Bronchial epithelial cell (primary cell): ENCODE measurements at regions not wholly inside any gene's neighbourhood (a gene's known extent, or its start where the extent isn't known, plus 50 kb on each side); places are given as distances from the start of the nearest gene placed in this dataset.

Experiments
- DNase-seq: peaks from one replicate; pipeline ENCODE4 v3.0.0-alpha.2; 2010; ENCODE audit warnings: low read depth
- FAIRE-seq: peaks from 2 replicates; lab custom pipeline; 2011; peaks lifted over from hg19 to GRCh38; lab: Jason Lieb, UNC
- H3K27me3 ChIP-seq: 2 replicates; pipeline ENCODE4 v1.5.1; 2011; ENCODE audit warnings: low read length; ENCODE audit not compliant: control insufficient read depth, insufficient read depth
- H3K36me3 ChIP-seq: 2 replicates; pipeline ENCODE4 v1.5.1; 2011; ENCODE audit warnings: low read length; ENCODE audit not compliant: control insufficient read depth, insufficient read depth
- H3K4me3 ChIP-seq: 2 replicates; pipeline ENCODE4 v1.5.1; 2011; ENCODE audit warnings: mild to moderate bottlenecking, low read depth, low read length, control low read depth
- TF ChIP-seq, protein P1 (sequence below): IDR thresholded peaks from 2 replicates; pipeline ENCODE4 v1.5.1; 2011; ENCODE audit warnings: mild to moderate bottlenecking, moderate library complexity, low read length, control low read depth, inconsistent platforms; ENCODE audit not compliant: insufficient read depth, severe bottlenecking

DNA sequence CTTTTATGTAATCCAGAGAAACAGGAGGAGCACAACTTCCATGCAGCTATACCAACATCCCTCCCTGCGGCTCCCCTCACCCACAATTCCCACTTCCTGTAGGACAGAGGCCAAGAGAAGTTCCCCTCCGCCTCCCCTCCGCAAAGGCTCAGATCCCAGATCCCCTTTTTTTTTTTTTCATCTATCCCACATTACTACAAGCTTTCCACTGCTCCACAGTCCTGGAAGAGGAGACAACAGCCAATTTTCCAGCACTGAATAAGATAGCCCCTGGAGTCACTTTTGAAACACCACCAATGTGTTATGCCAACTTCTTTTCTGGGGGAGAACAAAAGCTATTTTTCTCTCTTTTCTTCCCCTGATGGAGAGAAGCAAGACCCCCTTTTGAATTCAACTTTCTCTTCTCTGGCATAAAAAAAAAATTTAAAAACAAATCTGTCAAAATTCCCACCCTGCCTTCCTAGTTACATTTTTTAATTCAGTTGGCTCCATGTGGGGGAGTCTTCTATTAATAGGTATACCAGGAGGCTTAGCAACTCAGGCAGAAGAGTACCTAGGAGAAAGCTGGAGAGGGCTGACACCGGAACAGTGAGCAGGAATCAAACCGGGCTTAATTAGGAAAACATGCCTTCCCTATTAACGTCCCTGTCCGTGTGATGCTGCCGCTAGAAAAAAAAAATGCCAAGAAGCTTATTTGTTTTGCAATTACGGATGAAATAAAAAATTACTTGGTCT is 543.4 kb downstream of the BUD13 start:
- no peak overlapping the region for H3K4me3 ChIP-seq
- TF ChIP-seq, protein P1, sequence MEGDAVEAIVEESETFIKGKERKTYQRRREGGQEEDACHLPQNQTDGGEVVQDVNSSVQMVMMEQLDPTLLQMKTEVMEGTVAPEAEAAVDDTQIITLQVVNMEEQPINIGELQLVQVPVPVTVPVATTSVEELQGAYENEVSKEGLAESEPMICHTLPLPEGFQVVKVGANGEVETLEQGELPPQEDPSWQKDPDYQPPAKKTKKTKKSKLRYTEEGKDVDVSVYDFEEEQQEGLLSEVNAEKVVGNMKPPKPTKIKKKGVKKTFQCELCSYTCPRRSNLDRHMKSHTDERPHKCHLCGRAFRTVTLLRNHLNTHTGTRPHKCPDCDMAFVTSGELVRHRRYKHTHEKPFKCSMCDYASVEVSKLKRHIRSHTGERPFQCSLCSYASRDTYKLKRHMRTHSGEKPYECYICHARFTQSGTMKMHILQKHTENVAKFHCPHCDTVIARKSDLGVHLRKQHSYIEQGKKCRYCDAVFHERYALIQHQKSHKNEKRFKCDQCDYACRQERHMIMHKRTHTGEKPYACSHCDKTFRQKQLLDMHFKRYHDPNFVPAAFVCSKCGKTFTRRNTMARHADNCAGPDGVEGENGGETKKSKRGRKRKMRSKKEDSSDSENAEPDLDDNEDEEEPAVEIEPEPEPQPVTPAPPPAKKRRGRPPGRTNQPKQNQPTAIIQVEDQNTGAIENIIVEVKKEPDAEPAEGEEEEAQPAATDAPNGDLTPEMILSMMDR: no peak
- FAIRE-seq: no peak
- no peak for DNase-seq
- H3K27me3 ChIP-seq: no peaks in the 10 kb centered on the region
- no peaks in the 10 kb centered on the region for H3K36me3 ChIP-seq

DNA sequence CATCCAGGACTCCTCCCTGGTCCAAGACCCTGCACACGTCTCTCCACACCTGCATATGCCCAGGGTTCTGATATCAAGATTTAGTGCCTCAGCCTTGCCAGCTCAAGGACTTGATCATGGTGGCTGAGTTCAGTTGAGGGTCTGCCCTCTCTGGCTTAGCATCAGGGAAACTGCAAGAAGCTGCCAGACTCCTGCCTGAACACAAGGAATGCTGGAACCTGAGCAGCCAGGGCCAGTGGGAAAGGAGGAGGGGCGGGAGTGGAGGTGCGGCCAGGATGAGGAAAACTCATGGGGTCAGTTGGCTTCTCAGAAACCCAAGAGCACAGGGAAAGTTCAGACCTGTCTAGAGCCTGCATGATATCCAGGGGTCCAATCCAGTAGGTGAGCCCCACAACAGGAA is 546.1 kb downstream of the BUD13 start:
- TF ChIP-seq, protein P1: no peak

GRCh38 chr11:116225784-116226585 is 546.8 kb downstream of the BUD13 start:
- no peaks in the 10 kb centered on the region for H3K27me3 ChIP-seq
- no peak for DNase-seq
- no peak overlapping the region for H3K4me3 ChIP-seq
- TF ChIP-seq, protein P1: no peak
- no peak for FAIRE-seq
- H3K36me3 ChIP-seq: no peaks in the 10 kb centered on the region

More for the DNA sequence above, 546.1 kb downstream of the BUD13 start:
- no peak overlapping the region for H3K4me3 ChIP-seq
- no peaks in the 10 kb centered on the region for H3K27me3 ChIP-seq
- DNase-seq (no peak), FAIRE-seq (no peak)
- no peaks in the 10 kb centered on the region for H3K36me3 ChIP-seq

DNA sequence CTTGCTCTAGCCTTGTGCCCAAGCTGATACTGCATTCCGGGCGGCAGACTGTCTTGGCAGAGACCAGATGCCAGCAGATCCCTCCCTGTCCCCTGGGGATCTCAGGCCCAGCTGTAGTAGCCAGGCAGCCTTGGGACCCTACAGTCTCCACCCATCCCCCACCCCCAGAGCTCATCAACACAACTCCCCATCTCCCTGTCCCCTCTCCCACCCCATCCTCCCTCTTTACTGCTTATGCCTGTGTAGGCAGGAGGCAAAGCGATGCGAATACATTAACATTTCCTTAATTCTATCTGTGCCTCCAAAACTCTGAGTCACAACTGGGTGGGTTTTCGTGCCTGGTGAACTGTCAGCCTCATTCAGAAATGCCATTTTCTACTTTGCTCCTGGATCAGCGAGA is 547.6 kb downstream of the BUD13 start:
- TF ChIP-seq, protein P1: no peak
- DNase-seq: no peak
- Histone ChIP-seq H3K36me3 (no peaks in the 10 kb centered on the region), H3K27me3 (no peaks in the 10 kb centered on the region), H3K4me3 (no peak overlapping the region)
- FAIRE-seq: no peak

- no peak for DNase-seq
- TF ChIP-seq, protein P1: no peak
- FAIRE-seq: no peak
Measured at GRCh38 chr11:116224889-116225200, 547.9 kb downstream of the BUD13 start.

More at GRCh38 chr11:116224889-116225200, 547.9 kb downstream of the BUD13 start:
- H3K27me3 ChIP-seq: no peaks in the 10 kb centered on the region
- no peaks in the 10 kb centered on the region for H3K36me3 ChIP-seq
- no peak overlapping the region for H3K4me3 ChIP-seq
